ENCODE measurements at regions not wholly inside any gene's neighbourhood (a gene's known extent, or its start where the extent isn't known, plus 50 kb on each side); places are given as distances from the start of the nearest gene placed in this dataset.
A peak's percentile ranks its signal among the peaks of the same experiment; 100 is the strongest.

DNA sequence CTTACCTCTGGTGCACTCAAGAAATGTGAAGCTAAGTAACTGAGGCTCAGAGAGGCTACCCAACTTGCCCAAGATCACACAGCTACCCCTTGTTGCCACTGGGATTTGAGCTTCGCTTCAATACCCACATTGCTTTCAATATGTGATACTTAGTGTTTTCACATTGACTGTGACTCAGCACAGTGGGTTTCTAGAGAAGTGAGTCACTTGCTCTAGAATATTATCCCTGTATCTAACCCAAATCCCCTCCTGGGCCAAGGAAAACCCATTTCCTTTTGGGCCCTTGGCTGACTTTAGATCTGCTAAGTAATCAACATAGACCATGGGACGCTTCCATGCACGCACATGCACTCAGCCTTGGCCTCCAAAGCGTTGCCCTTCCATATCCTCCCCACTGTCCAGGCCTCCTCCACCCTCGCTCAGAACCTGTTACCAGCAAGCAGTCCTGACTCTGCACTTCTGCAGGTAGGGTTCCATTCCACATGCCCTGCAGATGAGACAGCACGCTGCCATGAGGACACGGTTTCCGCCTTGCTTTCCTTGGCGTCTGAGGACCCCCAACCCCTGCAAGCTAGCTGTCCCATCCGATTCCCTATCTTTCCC lies 87.7 kb upstream of the CHST15 start:
- H2AK5ac ChIP-seq (ENCODE audit: low read depth, low read length): no peak overlapping the region
- H3K79me1 ChIP-seq (ENCODE audit: low read depth, low read length): no peaks in the 10 kb centered on the region
- H3K14ac ChIP-seq (ENCODE audit: low read length): no peak overlapping the region
- H4K8ac ChIP-seq (ENCODE audit: low read depth, low read length): no peak overlapping the region
- no peak overlapping the region for H3K4ac ChIP-seq (ENCODE audit: low read length)
- no peak overlapping the region for H3K27ac ChIP-seq (replicated peaks; ENCODE audit: low read length)
- H3K9ac ChIP-seq (ENCODE audit: low read depth, low read length, poor library complexity): peak overlapping the region; percentile 2
- H3K18ac ChIP-seq (ENCODE audit: low read length): peak overlapping the region; percentile 29
- no peak overlapping the region for H2BK5ac ChIP-seq (ENCODE audit: low read length)
- no peak for DNase-seq (ENCODE audit: low spot score)
- no peak overlapping the region for H4K91ac ChIP-seq (ENCODE audit: low read depth, low read length, poor library complexity)
- H3K4me3 ChIP-seq (ENCODE audit: low read length in 2 of 2): no peak overlapping the region
- no peak overlapping the region for H2BK15ac ChIP-seq (ENCODE audit: low read length)
- H2BK12ac ChIP-seq (ENCODE audit: low read length): no peak overlapping the region
- no peaks in the 10 kb centered on the region for H3K9me3 ChIP-seq (replicated peaks in 1 of 2; ENCODE audit: control insufficient read depth in 2 of 2, insufficient read depth in 1 of 2, low read depth in 1 of 2, low read length in 2 of 2)
- H3K4me1 ChIP-seq (ENCODE audit: control insufficient read depth in 2 of 2, insufficient read depth in 1 of 2, low read depth in 1 of 2, low read length in 2 of 2): no peaks in the 10 kb centered on the region
- no peaks in the 10 kb centered on the region for H3K36me3 ChIP-seq (replicated peaks in 1 of 2; ENCODE audit: control insufficient read depth in 2 of 2, insufficient read depth in 2 of 2, low read length in 2 of 2)
- no peak overlapping the region for H3K4me2 ChIP-seq (ENCODE audit: insufficient read depth, low read length, poor library complexity, severe bottlenecking)
- H3K23ac ChIP-seq (ENCODE audit: low read depth, low read length, poor library complexity): no peak overlapping the region
- H2AFZ ChIP-seq (ENCODE audit: low read length): no peak overlapping the region
- peaks cover 0 to 26% (median 0%) of the 10 kb centered on the region in 3 experiments for H3K27me3 ChIP-seq (ENCODE audit: control insufficient read depth in 3 of 3, insufficient read depth in 3 of 3, low read depth in 1 of 3, low read length in 3 of 3)
- no CpG with 5 or more reads among the region's 10 CpGs for WGBS, 2 donors (ENCODE audit: extremely low coverage in 2 of 2, insufficient read length in 2 of 2, insufficient replicate concordance in 1 of 2)
- no peak overlapping the region for H2BK120ac ChIP-seq (ENCODE audit: low read depth, low read length)

DNA sequence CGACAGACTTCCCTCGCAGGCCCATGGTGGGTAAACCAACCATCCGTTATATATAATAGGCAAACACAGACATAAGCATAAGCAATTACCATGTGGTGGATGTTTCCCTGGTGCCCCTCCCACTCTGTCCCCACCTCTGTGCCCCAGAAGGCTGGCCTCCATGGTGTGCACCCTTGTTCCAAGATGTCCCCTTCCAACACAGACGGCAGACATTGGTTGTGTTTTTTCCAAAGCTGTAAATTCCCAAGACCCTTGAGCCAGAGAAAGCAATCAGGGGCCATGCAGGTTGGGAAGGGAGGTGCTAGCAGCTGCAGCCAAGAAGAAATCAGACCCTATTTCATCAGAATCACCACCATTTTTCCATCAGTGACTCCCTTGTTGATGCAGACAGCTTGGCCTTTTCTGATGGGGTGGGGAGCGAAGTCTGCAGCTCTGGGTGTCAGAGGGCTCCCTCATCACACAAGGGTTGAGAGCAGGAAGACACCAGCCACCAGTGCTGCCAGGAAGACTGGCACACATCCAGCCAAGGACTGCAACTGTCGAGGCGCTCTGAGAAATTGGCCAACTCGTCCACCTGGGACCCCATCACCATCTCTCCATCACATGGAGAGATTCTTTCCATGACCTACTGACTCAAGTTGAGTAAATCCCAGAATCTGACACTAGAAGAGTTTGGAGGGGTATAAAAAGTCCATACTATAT lies 86.8 kb upstream of the CHST15 start:
- no peak for DNase-seq (ENCODE audit: low spot score)
- H3K36me3 ChIP-seq (replicated peaks in 1 of 2; ENCODE audit: control insufficient read depth in 2 of 2, insufficient read depth in 2 of 2, low read length in 2 of 2): no peaks in the 10 kb centered on the region
- no CpG with 5 or more reads among the region's 8 CpGs for WGBS, 2 donors (ENCODE audit: extremely low coverage in 2 of 2, insufficient read length in 2 of 2, insufficient replicate concordance in 1 of 2)
- H3K23ac ChIP-seq (ENCODE audit: low read depth, low read length, poor library complexity): no peak overlapping the region
- H2AFZ ChIP-seq (ENCODE audit: low read length): no peak overlapping the region
- no peak overlapping the region for H2BK120ac ChIP-seq (ENCODE audit: low read depth, low read length)
- H3K79me1 ChIP-seq (ENCODE audit: low read depth, low read length): no peaks in the 10 kb centered on the region
- no peak overlapping the region for H3K18ac ChIP-seq (ENCODE audit: low read length)
- H3K27me3 ChIP-seq (ENCODE audit: control insufficient read depth in 3 of 3, insufficient read depth in 3 of 3, low read depth in 1 of 3, low read length in 3 of 3): peaks cover 0 to 30% (median 0%) of the 10 kb centered on the region in 3 experiments
- no peak overlapping the region for H3K9ac ChIP-seq (ENCODE audit: low read depth, low read length, poor library complexity)
- no peak overlapping the region for H2BK5ac ChIP-seq (ENCODE audit: low read length)
- no peak overlapping the region for H2BK12ac ChIP-seq (ENCODE audit: low read length)
- H3K9me3 ChIP-seq (replicated peaks in 1 of 2; ENCODE audit: control insufficient read depth in 2 of 2, insufficient read depth in 1 of 2, low read depth in 1 of 2, low read length in 2 of 2): no peaks in the 10 kb centered on the region
- no peak overlapping the region for H3K4ac ChIP-seq (ENCODE audit: low read length)
- no peak overlapping the region for H4K91ac ChIP-seq (ENCODE audit: low read depth, low read length, poor library complexity)
- H2AK5ac ChIP-seq (ENCODE audit: low read depth, low read length): peak overlapping the region; percentile 49
- no peak overlapping the region for H3K14ac ChIP-seq (ENCODE audit: low read length)
- H2BK15ac ChIP-seq (ENCODE audit: low read length): no peak overlapping the region
- H3K4me2 ChIP-seq (ENCODE audit: insufficient read depth, low read length, poor library complexity, severe bottlenecking): no peak overlapping the region
- peaks cover 0 to 1% of the 10 kb centered on the region in 2 donors for H3K4me1 ChIP-seq (ENCODE audit: control insufficient read depth in 2 of 2, insufficient read depth in 1 of 2, low read depth in 1 of 2, low read length in 2 of 2)
- no peak overlapping the region for H3K4me3 ChIP-seq (ENCODE audit: low read length in 2 of 2)
- no peak overlapping the region for H4K8ac ChIP-seq (ENCODE audit: low read depth, low read length)
- no peak overlapping the region for H3K27ac ChIP-seq (replicated peaks; ENCODE audit: low read length)

GRCh38 chr10:124179308-124180043 lies 86.1 kb upstream of the CHST15 start:
- Histone ChIP-seq H2BK15ac (ENCODE audit: low read length) (no peak overlapping the region), H3K4me2 (ENCODE audit: insufficient read depth, low read length, poor library complexity, severe bottlenecking) (no peak overlapping the region), H3K23ac (ENCODE audit: low read depth, low read length, poor library complexity) (no peak overlapping the region), H3K36me3 (replicated peaks in 1 of 2; ENCODE audit: control insufficient read depth in 2 of 2, insufficient read depth in 2 of 2, low read length in 2 of 2) (no peaks in the 10 kb centered on the region), H3K27ac (replicated peaks; ENCODE audit: low read length) (no peak overlapping the region), H2BK5ac (ENCODE audit: low read length) (no peak overlapping the region), H4K91ac (ENCODE audit: low read depth, low read length, poor library complexity) (no peak overlapping the region), H4K8ac (ENCODE audit: low read depth, low read length) (no peak overlapping the region), H3K4ac (ENCODE audit: low read length) (no peak overlapping the region), H3K9me3 (replicated peaks in 1 of 2; ENCODE audit: control insufficient read depth in 2 of 2, insufficient read depth in 1 of 2, low read depth in 1 of 2, low read length in 2 of 2) (no peaks in the 10 kb centered on the region), H2AFZ (ENCODE audit: low read length) (no peak overlapping the region), H3K27me3 (ENCODE audit: control insufficient read depth in 3 of 3, insufficient read depth in 3 of 3, low read depth in 1 of 3, low read length in 3 of 3) (peaks cover 0 to 30% (median 0%) of the 10 kb centered on the region in 3 experiments), H3K79me1 (ENCODE audit: low read depth, low read length) (no peaks in the 10 kb centered on the region), H3K4me3 (ENCODE audit: low read length in 2 of 2) (no peak overlapping the region), H2BK120ac (ENCODE audit: low read depth, low read length) (no peak overlapping the region), H3K4me1 (ENCODE audit: control insufficient read depth in 2 of 2, insufficient read depth in 1 of 2, low read depth in 1 of 2, low read length in 2 of 2) (peaks cover 0 to 1% of the 10 kb centered on the region in 2 donors), H2BK12ac (ENCODE audit: low read length) (no peak overlapping the region), H3K9ac (ENCODE audit: low read depth, low read length, poor library complexity) (no peak overlapping the region), H2AK5ac (ENCODE audit: low read depth, low read length) (peak overlapping the region; percentile 49), H3K14ac (ENCODE audit: low read length) (no peak overlapping the region), H3K18ac (ENCODE audit: low read length) (no peak overlapping the region)
- DNase-seq (ENCODE audit: low spot score): no peak
- no CpG with 5 or more reads among the region's 3 CpGs for WGBS, 2 donors (ENCODE audit: extremely low coverage in 2 of 2, insufficient read length in 2 of 2, insufficient replicate concordance in 1 of 2)

- Histone ChIP-seq H2BK5ac (ENCODE audit: low read length) (no peak overlapping the region), H3K4me2 (ENCODE audit: insufficient read depth, low read length, poor library complexity, severe bottlenecking) (no peak overlapping the region), H3K27me3 (ENCODE audit: control insufficient read depth in 3 of 3, insufficient read depth in 3 of 3, low read depth in 1 of 3, low read length in 3 of 3) (peaks cover 0 to 45% (median 0%) of the 10 kb centered on the region in 3 experiments), H2BK15ac (ENCODE audit: low read length) (no peak overlapping the region), H3K4ac (ENCODE audit: low read length) (no peak overlapping the region), H4K91ac (ENCODE audit: low read depth, low read length, poor library complexity) (no peak overlapping the region), H3K36me3 (replicated peaks in 1 of 2; ENCODE audit: control insufficient read depth in 2 of 2, insufficient read depth in 2 of 2, low read length in 2 of 2) (no peaks in the 10 kb centered on the region), H3K9me3 (replicated peaks in 1 of 2; ENCODE audit: control insufficient read depth in 2 of 2, insufficient read depth in 1 of 2, low read depth in 1 of 2, low read length in 2 of 2) (no peaks in the 10 kb centered on the region), H3K27ac (replicated peaks; ENCODE audit: low read length) (no peak overlapping the region), H2AFZ (ENCODE audit: low read length) (no peak overlapping the region), H3K79me1 (ENCODE audit: low read depth, low read length) (no peaks in the 10 kb centered on the region), H2BK120ac (ENCODE audit: low read depth, low read length) (no peak overlapping the region), H3K4me1 (ENCODE audit: control insufficient read depth in 2 of 2, insufficient read depth in 1 of 2, low read depth in 1 of 2, low read length in 2 of 2) (peaks cover 0 to 1% of the 10 kb centered on the region in 2 donors), H3K23ac (ENCODE audit: low read depth, low read length, poor library complexity) (no peak overlapping the region), H3K14ac (ENCODE audit: low read length) (no peak overlapping the region), H2AK5ac (ENCODE audit: low read depth, low read length) (no peak overlapping the region), H3K18ac (ENCODE audit: low read length) (no peak overlapping the region), H3K9ac (ENCODE audit: low read depth, low read length, poor library complexity) (no peak overlapping the region), H2BK12ac (ENCODE audit: low read length) (no peak overlapping the region), H3K4me3 (ENCODE audit: low read length in 2 of 2) (no peak overlapping the region), H4K8ac (ENCODE audit: low read depth, low read length) (no peak overlapping the region)
- DNase-seq (ENCODE audit: low spot score): no peak
- no CpG with 5 or more reads among the region's 5 CpGs for WGBS, 2 donors (ENCODE audit: extremely low coverage in 2 of 2, insufficient read length in 2 of 2, insufficient replicate concordance in 1 of 2)
Measured at GRCh38 chr10:124177180-124177518, 83.8 kb upstream of the CHST15 start.

Data from neuronal stem cell (in vitro differentiated cells).